Breast epithelium (tissue), 4 donors: ENCODE measurements at regions not wholly inside any gene's neighbourhood (a gene's known extent, or its start where the extent isn't known, plus 50 kb on each side); places are given as distances from the start of the nearest gene placed in this dataset.

Experiments
- DNase-seq, 2 donors: peaks; one replicate each; pipeline ENCODE4 v3.0.0-alpha.2; 2019; ENCODE audit warnings: low spot score in 2 of 2
- H3K27ac ChIP-seq, 2 donors: fragments of 200-600 bp; sonication (generic) in 1 of 2; one replicate each; pipeline ENCODE4 v1.5.1; 2016 to 2019; ENCODE audit warnings: mild to moderate bottlenecking in 1 of 2
- H3K27me3 ChIP-seq, 2 donors: fragments of 200-600 bp; sonication (generic) in 1 of 2; one replicate each; pipeline versions ENCODE4 v1.5.1 to v1.6.0; 2017 to 2019; ENCODE audit warnings: control low read depth in 1 of 2, mild to moderate bottlenecking in 1 of 2
- H3K36me3 ChIP-seq: fragments of 200-600 bp; one replicate; pipeline ENCODE4 v1.5.1; 2019
- H3K4me1 ChIP-seq, 2 donors: fragments of 200-600 bp; sonication (generic); one replicate each; pipeline ENCODE4 v1.5.1; 2016 to 2019; ENCODE audit warnings: control low read depth in 1 of 2
- H3K4me3 ChIP-seq, 3 donors: fragments of 200-600 bp; sonication (generic); 1 replicate in 2 of 3; 2 replicates in 1 of 3; pipeline ENCODE4 v1.5.1; 2016 to 2019; ENCODE audit warnings: mild to moderate bottlenecking in 3 of 3, moderate library complexity in 2 of 3
- H3K9me3 ChIP-seq, 2 donors: fragments of 200-600 bp; sonication (generic) in 1 of 2; one replicate each; pipeline ENCODE4 v1.5.1; 2016 to 2019; ENCODE audit warnings: control low read depth in 1 of 2
- CTCF ChIP-seq, 3 donors: fragments of 450-650 bp; IDR thresholded peaks; one replicate each; pipeline ENCODE4 v1.5.1; 2016 to 2017; ENCODE audit warnings: antibody characterized with exemption in 3 of 3, mild to moderate bottlenecking in 3 of 3, moderate library complexity in 3 of 3
- POLR2A ChIP-seq: fragments of 450-650 bp; IDR thresholded peaks from one replicate; pipeline ENCODE4 v1.6.1; 2016; ENCODE audit warnings: antibody characterized with exemption, mild to moderate bottlenecking, moderate library complexity
- POLR2AphosphoS5 ChIP-seq, 3 donors: sonication (generic); formaldehyde crosslinking; IDR thresholded peaks; one replicate each; pipeline ENCODE4 v1.6.1; 2017; ENCODE audit warnings: antibody characterized with exemption in 3 of 3
- intact Hi-C: fragments of 100-400 bp; cut with DNase I; formaldehyde crosslinking; loops from one replicate; pipeline ENCODE4 v1.15.1; 2023; ENCODE audit warnings: low total_unique reads

DNA sequence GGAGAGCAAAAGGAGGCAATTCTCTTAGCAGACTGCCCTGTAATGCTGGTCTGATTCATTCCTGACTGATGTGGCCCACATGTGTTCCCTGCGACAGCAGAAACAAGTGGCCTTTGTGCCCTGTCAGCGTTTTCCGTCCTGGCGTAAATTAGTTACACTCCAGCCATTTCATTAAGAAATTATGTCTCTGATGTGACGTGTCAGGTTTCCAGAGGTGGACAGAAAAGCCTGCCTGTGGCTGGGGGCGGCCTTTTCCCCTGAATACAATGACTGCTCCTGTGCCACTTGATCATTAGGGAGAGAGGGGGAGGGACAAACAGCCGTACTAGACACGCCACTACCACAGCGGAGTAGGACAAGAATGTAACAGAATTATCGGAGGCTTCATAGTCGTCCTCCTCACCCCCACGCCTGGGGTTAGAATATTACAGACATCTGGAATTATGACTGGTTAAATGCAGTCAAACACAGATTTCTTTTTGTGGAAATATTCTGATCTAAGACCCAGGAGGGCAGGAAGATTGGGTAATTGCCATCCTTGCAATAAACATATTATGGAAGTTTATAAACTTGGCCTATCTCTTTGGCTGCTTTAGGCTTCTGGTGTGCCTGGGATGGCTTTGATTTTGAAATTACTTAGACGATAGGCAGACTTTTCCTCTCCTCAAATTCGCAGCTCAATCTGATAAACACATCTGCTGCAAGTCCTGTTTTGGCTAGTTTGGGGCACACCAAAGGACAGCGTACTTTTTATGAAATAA lies 146.2 kb upstream of the BCOR start:
- TF ChIP-seq CTCF (IDR thresholded peaks at IDR 0.05) (no peak), POLR2A (no peak), POLR2AphosphoS5 (IDR thresholded peaks at IDR 0.05) (no peak)
- intact Hi-C loops: no loop called here
- H3K4me3 ChIP-seq: no peak overlapping the region

GRCh38 chrX:40240844-40241243 lies 143.1 kb upstream of the BCOR start:
- Histone ChIP-seq H3K9me3 (no peaks in the 10 kb centered on the region), H3K4me1 (no peaks in the 10 kb centered on the region), H3K27ac (no peak overlapping the region), H3K27me3 (peaks cover 0 to 42% of the 10 kb centered on the region in 2 donors), H3K4me3 (no peak overlapping the region), H3K36me3 (no peaks in the 10 kb centered on the region)
- intact Hi-C loops: no loop called here
- no peak for DNase-seq
- TF ChIP-seq POLR2A (no peak), CTCF (IDR thresholded peaks at IDR 0.05) (no peak), POLR2AphosphoS5 (IDR thresholded peaks at IDR 0.05) (no peak)

More for the DNA sequence above, 146.2 kb upstream of the BCOR start:
- H3K9me3 ChIP-seq: no peaks in the 10 kb centered on the region
- DNase-seq: no peak
- H3K27me3 ChIP-seq: peaks cover 0 to 51% of the 10 kb centered on the region in 2 donors
- no peaks in the 10 kb centered on the region for H3K36me3 ChIP-seq
- H3K27ac ChIP-seq: no peak overlapping the region
- H3K4me1 ChIP-seq: no peaks in the 10 kb centered on the region

DNA sequence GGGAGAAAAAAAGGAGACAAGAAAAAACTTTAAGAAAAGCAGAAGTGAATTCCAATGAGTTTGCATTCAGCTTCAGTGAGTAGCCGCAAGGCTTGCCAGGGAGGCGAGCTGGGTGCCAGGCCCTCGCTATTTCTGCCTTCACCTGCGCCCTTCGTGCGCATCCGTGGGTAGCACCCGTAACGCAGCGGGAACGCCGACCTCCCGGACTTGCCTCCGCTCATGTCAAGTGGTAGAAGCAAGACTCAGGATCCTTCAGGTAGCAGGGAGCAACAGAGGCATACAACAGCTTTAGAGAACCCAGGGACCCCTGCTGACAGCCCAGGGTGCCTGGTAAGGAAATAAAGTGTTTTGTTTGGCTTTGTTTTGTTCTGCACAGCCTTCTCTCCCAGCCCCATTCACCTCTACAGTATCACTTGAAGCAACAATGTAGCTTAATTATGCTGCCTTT lies 140.0 kb upstream of the BCOR start:
- no peak overlapping the region for H3K4me3 ChIP-seq
- peaks cover 0 to 18% of the 10 kb centered on the region in 2 donors for H3K27me3 ChIP-seq
- H3K27ac ChIP-seq: no peak overlapping the region
- no peaks in the 10 kb centered on the region for H3K9me3 ChIP-seq
- no peak for DNase-seq
- no peaks in the 10 kb centered on the region for H3K36me3 ChIP-seq
- intact Hi-C loops: no loop called here
- TF ChIP-seq POLR2A (no peak), CTCF (IDR thresholded peaks at IDR 0.05) (no peak), POLR2AphosphoS5 (IDR thresholded peaks at IDR 0.05) (no peak)
- H3K4me1 ChIP-seq: no peaks in the 10 kb centered on the region

- peaks cover 0 to 3% of the 10 kb centered on the region in 2 donors for H3K27me3 ChIP-seq
- H3K36me3 ChIP-seq: no peaks in the 10 kb centered on the region
- no peaks in the 10 kb centered on the region for H3K9me3 ChIP-seq
- intact Hi-C loops: no loop called here
- no peak for DNase-seq
- no peak for TF ChIP-seq POLR2AphosphoS5 (IDR thresholded peaks at IDR 0.05)
- no peak for TF ChIP-seq CTCF (IDR thresholded peaks at IDR 0.05)
- no peak for TF ChIP-seq POLR2A
- no peak overlapping the region for H3K27ac ChIP-seq
- no peaks in the 10 kb centered on the region for H3K4me1 ChIP-seq
- no peak overlapping the region for H3K4me3 ChIP-seq
Observed at GRCh38 chrX:40230646-40231045, 132.9 kb upstream of the BCOR start.

DNA sequence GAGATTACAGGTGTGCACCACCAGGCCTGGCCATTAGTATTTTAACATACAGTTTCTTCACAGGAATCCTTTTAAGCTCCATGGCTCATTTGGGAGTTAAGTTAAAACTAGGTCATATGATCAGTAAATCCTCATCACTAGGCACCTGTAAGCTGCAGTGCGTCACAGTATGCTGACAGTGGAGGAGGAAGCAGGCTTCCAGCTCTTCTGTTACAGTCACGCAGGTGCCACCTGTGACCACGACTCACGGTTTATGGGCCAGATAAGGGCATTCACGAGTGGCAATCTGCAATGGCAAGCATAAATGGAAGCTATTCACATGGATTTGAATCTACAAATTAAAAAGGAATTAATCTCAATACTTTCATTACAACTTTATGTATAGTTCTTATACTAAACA lies 129.4 kb upstream of the BCOR start:
- Histone ChIP-seq H3K4me3 (no peak overlapping the region), H3K9me3 (peaks cover 0 to 10% of the 10 kb centered on the region in 2 donors), H3K4me1 (no peaks in the 10 kb centered on the region), H3K36me3 (no peaks in the 10 kb centered on the region), H3K27ac (no peak overlapping the region), H3K27me3 (no peaks in the 10 kb centered on the region)
- intact Hi-C loops: no loop called here
- DNase-seq: no peak
- no peak for TF ChIP-seq CTCF (IDR thresholded peaks at IDR 0.05)
- no peak for TF ChIP-seq POLR2AphosphoS5 (IDR thresholded peaks at IDR 0.05)
- no peak for TF ChIP-seq POLR2A
